HepG2 (cell line): ENCODE measurements at regions not wholly inside any gene's neighbourhood (a gene's known extent, or its start where the extent isn't known, plus 50 kb on each side); places are given as distances from the start of the nearest gene placed in this dataset.

Experiments used
- ATAC-seq: fragments of 200-7000 bp; cut with Tn5 transposase; 3 replicates; pipeline ENCODE4 v1.9.1; 2020; ENCODE audit warnings: mild to moderate bottlenecking, moderate library complexity
- BruUV-seq: library from RNA; stranded (reverse); fragments of 400-500 nt; replicated peaks from 2 replicates; lab custom pipeline; 2021; lab: Mats Ljungman, UMichigan
- CTCF ChIA-PET: fragments of 300-600 bp; formaldehyde crosslinking; extraction: SDS; loops from one replicate; lab custom pipeline; 2021; ENCODE audit warnings: low total read pairs, inconsistent platforms, low intra/inter-chr PET ratio; lab: Yijun Ruan, JAX
- POLR2A ChIA-PET: fragments of 350-600 bp; sonication (Branson Sonifier 250); formaldehyde crosslinking; loops from one replicate; lab custom pipeline; 2020; ENCODE audit warnings: antibody characterized with exemption, inconsistent platforms; lab: Yijun Ruan, JAX
- DNase-seq: peaks from one replicate; pipeline ENCODE4 v3.0.0-alpha.2; 2015; ENCODE audit warnings: low spot score
- FAIRE-seq: peaks from 3 replicates; lab custom pipeline; 2011; peaks lifted over from hg19 to GRCh38; lab: Jason Lieb, UNC
- H2AFZ ChIP-seq: one replicate; pipeline ENCODE4 v1.6.1; 2011; ENCODE audit warnings: low read length, inconsistent platforms
- H3K27ac ChIP-seq: fragments of 300-600 bp; 3 replicates; pipeline ENCODE4 v1.8.0; 2011; ENCODE audit warnings: mixed run types, mild to moderate bottlenecking, mixed read lengths, low read length, inconsistent platforms; ENCODE audit not compliant: insufficient read depth; ENCODE audit errors: extremely low read length
- H3K27me3 ChIP-seq, 2 experiments: fragments of 200-600 bp in 1 of 2; 2 replicates in 1 of 2; 3 replicates in 1 of 2; pipeline versions ENCODE4 v1.6.0 to v1.8.0; 2011; ENCODE audit warnings: low read length in 2 of 2, mild to moderate bottlenecking in 2 of 2, moderate library complexity in 2 of 2, inconsistent platforms in 1 of 2; ENCODE audit not compliant: insufficient read depth in 2 of 2, control insufficient read depth in 1 of 2
- H3K36me3 ChIP-seq, 2 experiments: fragments of 200-600 bp in 1 of 2; replicated peaks in 1 of 2; 2 replicates in 1 of 2; 3 replicates in 1 of 2; pipeline versions ENCODE4 v1.5.1 to v1.8.0; 2011; ENCODE audit warnings: low read length in 2 of 2, inconsistent platforms in 1 of 2; ENCODE audit not compliant: insufficient read depth in 2 of 2, control insufficient read depth in 1 of 2
- H3K4me1 ChIP-seq: 2 replicates; pipeline ENCODE4 v1.5.1; 2012; ENCODE audit warnings: low read length, inconsistent platforms; ENCODE audit not compliant: insufficient read depth
- H3K4me2 ChIP-seq: 2 replicates; pipeline ENCODE4 v1.6.0; 2011; ENCODE audit warnings: low read depth, low read length, inconsistent platforms
- H3K4me3 ChIP-seq, 3 experiments: fragments of 200-600 bp in 1 of 3; sonication (generic), shearing (Covaris generic) in 1 of 3; replicated peaks in 1 of 3; 2 replicates each; pipeline ENCODE4 v1.5.1; 2011 to 2016; ENCODE audit warnings: low read length in 3 of 3, inconsistent platforms in 2 of 3, low read depth in 2 of 3, mild to moderate bottlenecking in 2 of 3, control low read depth in 1 of 3, mixed read lengths in 1 of 3; ENCODE audit not compliant: insufficient read depth in 1 of 3
- H3K79me2 ChIP-seq: one replicate; pipeline ENCODE4 v1.6.1; 2011; ENCODE audit warnings: low read length, inconsistent platforms; ENCODE audit not compliant: insufficient read depth
- H3K9ac ChIP-seq: 2 replicates; pipeline ENCODE4 v1.6.0; 2011; ENCODE audit warnings: mild to moderate bottlenecking, low read depth, low read length, inconsistent platforms; ENCODE audit not compliant: insufficient read depth
- H3K9me3 ChIP-seq: 2 replicates; pipeline ENCODE4 v1.5.1; 2012; ENCODE audit warnings: mild to moderate bottlenecking, low read length
- H4K20me1 ChIP-seq: 2 replicates; pipeline ENCODE4 v1.6.0; 2011; ENCODE audit warnings: inconsistent platforms, mild to moderate bottlenecking, low read length, moderate library complexity; ENCODE audit not compliant: insufficient read depth
- AGO1 ChIP-seq: fragments of 200-400 bp; formaldehyde crosslinking; IDR thresholded peaks from 2 replicates; pipeline ENCODE4 v1.6.1; 2017; ENCODE audit warnings: mild to moderate bottlenecking, low read depth, low read length, moderate library complexity; ENCODE audit not compliant: poor library complexity, severe bottlenecking
- BCL6 ChIP-seq: IDR thresholded peaks from 2 replicates; pipeline ENCODE4 v1.6.1; 2016; ENCODE audit warnings: missing genetic modification reagents, missing compliant biosample characterization
- CENPT ChIP-seq: sonication (generic); formaldehyde crosslinking; IDR thresholded peaks from 2 replicates; pipeline ENCODE4 v1.8.0; 2022; ENCODE audit warnings: low read depth, mild to moderate bottlenecking, moderate library complexity, missing genetic modification reagents
- JUNB ChIP-seq: sonication (generic); formaldehyde crosslinking; IDR thresholded peaks from 2 replicates; pipeline ENCODE4 v1.8.0; 2022; ENCODE audit warnings: missing genetic modification reagents, mild to moderate bottlenecking, borderline replicate concordance
- KDM2A ChIP-seq: sonication (generic); formaldehyde crosslinking; IDR thresholded peaks from 2 replicates; pipeline ENCODE4 v1.4.0; 2020; ENCODE audit warnings: low read depth, missing genetic modification reagents, borderline replicate concordance
- KLF11 ChIP-seq: IDR thresholded peaks from 2 replicates; pipeline ENCODE4 v1.6.1; 2016; ENCODE audit warnings: missing compliant biosample characterization
- KLF9 ChIP-seq: IDR thresholded peaks from 2 replicates; pipeline ENCODE4 v1.6.1; 2016; ENCODE audit warnings: low read depth
- MEIS1 ChIP-seq: sonication (generic); formaldehyde crosslinking; IDR thresholded peaks from 2 replicates; pipeline ENCODE4 v1.9.0; 2021; ENCODE audit warnings: mild to moderate bottlenecking, missing genetic modification reagents, moderate library complexity, borderline replicate concordance
- RBFOX2 ChIP-seq: fragments of 200-400 bp; formaldehyde crosslinking; IDR thresholded peaks from 2 replicates; pipeline ENCODE4 v1.6.1; 2017; ENCODE audit warnings: low read depth, mild to moderate bottlenecking, low read length
- RFX1 ChIP-seq: fragments of 450-650 bp; IDR thresholded peaks from 2 replicates; pipeline ENCODE4 v1.6.1; 2017
- THAP11 ChIP-seq: IDR thresholded peaks from 2 replicates; pipeline ENCODE4 v1.6.1; 2016; ENCODE audit warnings: missing biosample characterization, missing genetic modification reagents
- ZBTB1 ChIP-seq: sonication (generic); formaldehyde crosslinking; IDR thresholded peaks from 2 replicates; pipeline ENCODE4 v1.4.0; 2020; ENCODE audit warnings: missing genetic modification reagents, borderline replicate concordance
- ZFP36L2 ChIP-seq: sonication (generic); formaldehyde crosslinking; IDR thresholded peaks from 2 replicates; pipeline ENCODE4 v1.4.0; 2020; ENCODE audit warnings: missing genetic modification reagents
- ZNF138 ChIP-seq: sonication (generic); formaldehyde crosslinking; IDR thresholded peaks from 2 replicates; pipeline ENCODE4 v1.5.0; 2020; ENCODE audit warnings: mild to moderate bottlenecking, low read depth, missing genetic modification reagents
- ZNF143 ChIP-seq: sonication (generic); formaldehyde crosslinking; IDR thresholded peaks from 2 replicates; pipeline ENCODE4 v1.4.0; 2020; ENCODE audit warnings: missing genetic modification reagents
- ZNF343 ChIP-seq: sonication (generic); formaldehyde crosslinking; IDR thresholded peaks from 2 replicates; pipeline ENCODE4 v1.4.0; 2020; ENCODE audit warnings: mild to moderate bottlenecking, missing genetic modification reagents
- ZNF549 ChIP-seq: sonication (generic); formaldehyde crosslinking; IDR thresholded peaks from 2 replicates; pipeline ENCODE4 v1.5.0; 2020; ENCODE audit warnings: missing genetic modification reagents
- WGBS: methylation state at CpG from one replicate; pipeline ENCODE4 v1.1.6; 2017; ENCODE audit warnings: low lambda C conversion rate; 5-methylcytosine and 5-hydroxymethylcytosine counted together
- in situ Hi-C: cut with HindIII; loops from 2 replicates; pipeline ENCODE4 v1.10.0; 2017; ENCODE audit warnings: low pct_unique_long_range_greater_than_20kb; ENCODE audit not compliant: extremely low pct_ligation_motif_present
- intact Hi-C: fragments of 100-400 bp; cut with micrococcal nuclease; formaldehyde crosslinking; loops from one replicate; pipeline ENCODE4 v1.10.0; 2022; ENCODE audit not compliant: unreplicated experiment
- TF ChIP-seq, protein P1 (sequence below): sonication (generic); formaldehyde crosslinking; IDR thresholded peaks from 2 replicates; pipeline ENCODE4 v1.4.0; 2020; ENCODE audit warnings: missing genetic modification reagents
- TF ChIP-seq, protein P2 (sequence below): sonication (generic); formaldehyde crosslinking; IDR thresholded peaks from 2 replicates; pipeline ENCODE4 v1.8.0; 2022; ENCODE audit warnings: mild to moderate bottlenecking, missing genetic modification reagents, moderate library complexity

DNA sequence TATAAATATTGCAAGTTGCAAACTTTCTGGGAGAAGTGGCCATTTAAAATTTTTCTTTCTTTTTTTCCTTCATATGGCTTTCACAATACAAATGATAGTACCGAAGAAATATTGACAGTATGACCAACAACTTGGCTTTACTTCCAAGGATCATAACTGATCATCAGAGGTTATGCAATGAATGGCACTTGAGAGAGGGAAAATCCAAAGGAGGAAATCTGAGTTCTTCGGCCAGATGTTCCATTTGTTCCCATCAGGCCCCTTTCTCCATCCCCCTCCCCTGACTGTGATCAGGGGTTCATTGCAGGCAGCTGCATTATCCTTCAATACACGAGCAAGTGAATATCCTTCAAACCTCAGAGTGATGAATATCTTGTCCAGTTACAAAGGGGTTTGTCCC lies 130.0 kb upstream of the UST start:
- in situ Hi-C loops, result no loop called here
- Histone ChIP-seq H3K27me3 (peaks cover 0 to 9% of the 10 kb centered on the region in 2 experiments; a peak in 1 of 5 replicates), H3K4me3 (no peak overlapping the region)
- intact Hi-C loops, result no loop called here
- TF ChIP-seq, protein P1, sequence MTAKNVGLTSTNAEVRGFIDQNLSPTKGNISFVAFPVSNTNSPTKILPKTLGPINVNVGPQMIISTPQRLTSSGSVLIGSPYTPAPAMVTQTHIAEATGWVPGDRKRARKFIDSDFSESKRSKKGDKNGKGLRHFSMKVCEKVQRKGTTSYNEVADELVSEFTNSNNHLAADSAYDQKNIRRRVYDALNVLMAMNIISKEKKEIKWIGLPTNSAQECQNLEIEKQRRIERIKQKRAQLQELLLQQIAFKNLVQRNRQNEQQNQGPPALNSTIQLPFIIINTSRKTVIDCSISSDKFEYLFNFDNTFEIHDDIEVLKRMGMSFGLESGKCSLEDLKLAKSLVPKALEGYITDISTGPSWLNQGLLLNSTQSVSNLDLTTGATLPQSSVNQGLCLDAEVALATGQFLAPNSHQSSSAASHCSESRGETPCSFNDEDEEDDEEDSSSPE (CRISPR knock-in tag), result no peak
- no peak for TF ChIP-seq ZNF549 (CRISPR knock-in tag)
- TF ChIP-seq, protein P2, sequence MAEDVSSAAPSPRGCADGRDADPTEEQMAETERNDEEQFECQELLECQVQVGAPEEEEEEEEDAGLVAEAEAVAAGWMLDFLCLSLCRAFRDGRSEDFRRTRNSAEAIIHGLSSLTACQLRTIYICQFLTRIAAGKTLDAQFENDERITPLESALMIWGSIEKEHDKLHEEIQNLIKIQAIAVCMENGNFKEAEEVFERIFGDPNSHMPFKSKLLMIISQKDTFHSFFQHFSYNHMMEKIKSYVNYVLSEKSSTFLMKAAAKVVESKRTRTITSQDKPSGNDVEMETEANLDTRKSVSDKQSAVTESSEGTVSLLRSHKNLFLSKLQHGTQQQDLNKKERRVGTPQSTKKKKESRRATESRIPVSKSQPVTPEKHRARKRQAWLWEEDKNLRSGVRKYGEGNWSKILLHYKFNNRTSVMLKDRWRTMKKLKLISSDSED (CRISPR knock-in tag), result no peak
- TF ChIP-seq AGO1, result no peak
- no peak for TF ChIP-seq JUNB (CRISPR knock-in tag)
- no peak for TF ChIP-seq ZBTB1 (CRISPR knock-in tag)
- no peak for TF ChIP-seq KDM2A (CRISPR knock-in tag)
- no peak for TF ChIP-seq CENPT
- TF ChIP-seq KLF9 (CRISPR knock-in tag), result no peak
- no peak for TF ChIP-seq THAP11 (CRISPR knock-in tag)
- no peak for TF ChIP-seq ZNF343
- no peak for TF ChIP-seq RBFOX2
- no peak for TF ChIP-seq ZNF138 (CRISPR knock-in tag)
- no peak for TF ChIP-seq MEIS1 (CRISPR knock-in tag)
- no peak for TF ChIP-seq RFX1
- TF ChIP-seq ZNF143 (CRISPR knock-in tag), result no peak
- TF ChIP-seq KLF11 (CRISPR knock-in tag), result no peak
- TF ChIP-seq ZFP36L2, result no peak
- no peak for TF ChIP-seq BCL6 (CRISPR knock-in tag)
- TF ChIP-seq, all 625 proteins: peak for 0
- DNase-seq, result no peak
- Histone ChIP-seq H3K4me1 (no peaks in the 10 kb centered on the region), H3K9me3 (no peaks in the 10 kb centered on the region), H3K36me3 (no peaks in the 10 kb centered on the region), H3K9ac (no peak overlapping the region), H3K27ac (no peak overlapping the region), H3K4me2 (no peak overlapping the region), H3K79me2 (no peaks in the 10 kb centered on the region), H2AFZ (no peak overlapping the region), H4K20me1 (no peaks in the 10 kb centered on the region)
- under 1% methylated on average over 3 of the region's 3 CpGs for WGBS
- ChIA-PET CTCF (no interaction called here), POLR2A (no interaction called here)
- no TSS peak for BruUV-seq
- ATAC-seq, result no peak
- FAIRE-seq, result no peak
